GM23338 (cell line): ENCODE measurements at regions not wholly inside any gene's neighbourhood (a gene's known extent, or its start where the extent isn't known, plus 50 kb on each side); places are given as distances from the start of the nearest gene placed in this dataset.

Experiments
- CREB1 ChIP-seq: fragments of 250-450 bp; sonication (Bioruptor Pico); IDR thresholded peaks from 2 replicates; pipeline ENCODE4 v1.5.0; 2020; ENCODE audit warnings: low read depth, mild to moderate bottlenecking, moderate library complexity
- EZH2 ChIP-seq: fragments of 200-600 bp; sonication (generic); IDR thresholded peaks from one replicate; pipeline ENCODE4 v1.8.0; 2017; ENCODE audit warnings: antibody characterized with exemption, mild to moderate bottlenecking, low read depth; ENCODE audit not compliant: unreplicated experiment
- EZH2phosphoT487 ChIP-seq: fragments of 200-600 bp; sonication (generic); IDR thresholded peaks from one replicate; pipeline ENCODE4 v1.8.1; 2018; ENCODE audit warnings: antibody characterized with exemption; ENCODE audit not compliant: unreplicated experiment
- JUNB ChIP-seq: IDR thresholded peaks from one replicate; pipeline ENCODE4 v1.6.1; 2016; ENCODE audit warnings: antibody characterized with exemption; ENCODE audit not compliant: unreplicated experiment
- POLR2AphosphoS5 ChIP-seq: IDR thresholded peaks from 2 replicates; pipeline ENCODE4 v1.6.1; 2016; ENCODE audit warnings: antibody characterized with exemption, low read depth
- STAT1 ChIP-seq: IDR thresholded peaks from one replicate; pipeline ENCODE4 v1.6.1; 2016; ENCODE audit warnings: antibody characterized with exemption; ENCODE audit not compliant: unreplicated experiment
- ZNF114 ChIP-seq: fragments of 250-450 bp; sonication (Bioruptor Pico); IDR thresholded peaks from 2 replicates; pipeline ENCODE4 v1.5.0; 2020; ENCODE audit warnings: mild to moderate bottlenecking, moderate library complexity
- ZNF331 ChIP-seq: fragments of 250-450 bp; sonication (Bioruptor Pico); IDR thresholded peaks from 2 replicates; pipeline ENCODE4 v1.5.0; 2020; ENCODE audit warnings: low read depth, mild to moderate bottlenecking, moderate library complexity
- TF ChIP-seq, protein P1 (sequence below), 2 experiments: fragments of 200-600 bp in 1 of 2; sonication (generic) in 1 of 2; conservative IDR thresholded peaks; 2 replicates each; pipeline versions ENCODE4 v1.5.1 to v1.6.1; 2016 to 2017; ENCODE audit warnings: antibody characterized with exemption in 2 of 2, low read depth in 2 of 2, mild to moderate bottlenecking in 2 of 2, moderate library complexity in 1 of 2
- TF ChIP-seq, protein P2 (sequence below): IDR thresholded peaks from one replicate; pipeline ENCODE4 v1.6.1; 2018; ENCODE audit warnings: antibody characterized with exemption; ENCODE audit not compliant: unreplicated experiment

DNA sequence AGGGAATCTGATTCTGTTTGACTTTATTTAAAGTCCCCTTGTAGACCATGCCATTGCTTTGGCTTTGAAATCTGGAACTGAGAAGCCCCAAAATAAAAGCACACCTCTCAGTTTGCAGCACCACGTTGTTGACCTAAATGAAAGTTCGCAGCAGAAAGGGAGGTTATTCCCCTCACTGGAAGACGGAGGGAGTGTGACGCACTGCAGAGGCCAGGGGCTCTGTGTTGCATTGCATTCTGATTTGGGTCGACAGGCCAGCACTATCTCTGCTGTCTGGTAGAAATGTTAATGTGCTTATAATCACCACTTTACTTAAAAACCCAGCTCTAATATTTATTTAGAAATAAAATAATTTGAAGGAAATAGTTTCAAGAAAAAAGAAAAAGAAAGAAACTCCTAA is 675.2 kb upstream of the NR5A2 start:
- TF ChIP-seq EZH2 (no peak), POLR2AphosphoS5 (no peak), STAT1 (no peak), JUNB (no peak), EZH2phosphoT487 (no peak), CREB1 (CRISPR knock-in tag) (no peak), ZNF114 (CRISPR knock-in tag) (no peak), ZNF331 (no peak)
- TF ChIP-seq, protein P1, sequence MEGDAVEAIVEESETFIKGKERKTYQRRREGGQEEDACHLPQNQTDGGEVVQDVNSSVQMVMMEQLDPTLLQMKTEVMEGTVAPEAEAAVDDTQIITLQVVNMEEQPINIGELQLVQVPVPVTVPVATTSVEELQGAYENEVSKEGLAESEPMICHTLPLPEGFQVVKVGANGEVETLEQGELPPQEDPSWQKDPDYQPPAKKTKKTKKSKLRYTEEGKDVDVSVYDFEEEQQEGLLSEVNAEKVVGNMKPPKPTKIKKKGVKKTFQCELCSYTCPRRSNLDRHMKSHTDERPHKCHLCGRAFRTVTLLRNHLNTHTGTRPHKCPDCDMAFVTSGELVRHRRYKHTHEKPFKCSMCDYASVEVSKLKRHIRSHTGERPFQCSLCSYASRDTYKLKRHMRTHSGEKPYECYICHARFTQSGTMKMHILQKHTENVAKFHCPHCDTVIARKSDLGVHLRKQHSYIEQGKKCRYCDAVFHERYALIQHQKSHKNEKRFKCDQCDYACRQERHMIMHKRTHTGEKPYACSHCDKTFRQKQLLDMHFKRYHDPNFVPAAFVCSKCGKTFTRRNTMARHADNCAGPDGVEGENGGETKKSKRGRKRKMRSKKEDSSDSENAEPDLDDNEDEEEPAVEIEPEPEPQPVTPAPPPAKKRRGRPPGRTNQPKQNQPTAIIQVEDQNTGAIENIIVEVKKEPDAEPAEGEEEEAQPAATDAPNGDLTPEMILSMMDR (conservative IDR thresholded peaks at IDR 0.05; ENCODE audit: low read depth in 2 of 2) = no peak
- TF ChIP-seq, protein P2, sequence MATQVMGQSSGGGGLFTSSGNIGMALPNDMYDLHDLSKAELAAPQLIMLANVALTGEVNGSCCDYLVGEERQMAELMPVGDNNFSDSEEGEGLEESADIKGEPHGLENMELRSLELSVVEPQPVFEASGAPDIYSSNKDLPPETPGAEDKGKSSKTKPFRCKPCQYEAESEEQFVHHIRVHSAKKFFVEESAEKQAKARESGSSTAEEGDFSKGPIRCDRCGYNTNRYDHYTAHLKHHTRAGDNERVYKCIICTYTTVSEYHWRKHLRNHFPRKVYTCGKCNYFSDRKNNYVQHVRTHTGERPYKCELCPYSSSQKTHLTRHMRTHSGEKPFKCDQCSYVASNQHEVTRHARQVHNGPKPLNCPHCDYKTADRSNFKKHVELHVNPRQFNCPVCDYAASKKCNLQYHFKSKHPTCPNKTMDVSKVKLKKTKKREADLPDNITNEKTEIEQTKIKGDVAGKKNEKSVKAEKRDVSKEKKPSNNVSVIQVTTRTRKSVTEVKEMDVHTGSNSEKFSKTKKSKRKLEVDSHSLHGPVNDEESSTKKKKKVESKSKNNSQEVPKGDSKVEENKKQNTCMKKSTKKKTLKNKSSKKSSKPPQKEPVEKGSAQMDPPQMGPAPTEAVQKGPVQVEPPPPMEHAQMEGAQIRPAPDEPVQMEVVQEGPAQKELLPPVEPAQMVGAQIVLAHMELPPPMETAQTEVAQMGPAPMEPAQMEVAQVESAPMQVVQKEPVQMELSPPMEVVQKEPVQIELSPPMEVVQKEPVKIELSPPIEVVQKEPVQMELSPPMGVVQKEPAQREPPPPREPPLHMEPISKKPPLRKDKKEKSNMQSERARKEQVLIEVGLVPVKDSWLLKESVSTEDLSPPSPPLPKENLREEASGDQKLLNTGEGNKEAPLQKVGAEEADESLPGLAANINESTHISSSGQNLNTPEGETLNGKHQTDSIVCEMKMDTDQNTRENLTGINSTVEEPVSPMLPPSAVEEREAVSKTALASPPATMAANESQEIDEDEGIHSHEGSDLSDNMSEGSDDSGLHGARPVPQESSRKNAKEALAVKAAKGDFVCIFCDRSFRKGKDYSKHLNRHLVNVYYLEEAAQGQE = no peak
